ENCODE measurements at regions not wholly inside any gene's neighbourhood (a gene's known extent, or its start where the extent isn't known, plus 50 kb on each side); places are given as distances from the start of the nearest gene placed in this dataset.

- no peak for DNase-seq
- H3K9me3 ChIP-seq = no peaks in the 10 kb centered on the region
- H3K27ac ChIP-seq = no peak overlapping the region
- WGBS (ENCODE audit: insufficient coverage, low coverage, low lambda C conversion rate, missing lambda C conversion rate) = 93% methylated on average over 3 of the region's 6 CpGs
- peaks cover 0 to 4% (median 0%) of the 10 kb centered on the region in 4 donors for H3K4me1 ChIP-seq
- no peaks in the 10 kb centered on the region for H3K27me3 ChIP-seq
- no peak overlapping the region for H3K4me3 ChIP-seq
- no peaks in the 10 kb centered on the region for H3K36me3 ChIP-seq
- no peak for ATAC-seq
- intact Hi-C loops (cut with DNase I) = no loop called here
- no peak for TF ChIP-seq POLR2A (IDR thresholded peaks at IDR 0.05)
- TF ChIP-seq, protein P1, sequence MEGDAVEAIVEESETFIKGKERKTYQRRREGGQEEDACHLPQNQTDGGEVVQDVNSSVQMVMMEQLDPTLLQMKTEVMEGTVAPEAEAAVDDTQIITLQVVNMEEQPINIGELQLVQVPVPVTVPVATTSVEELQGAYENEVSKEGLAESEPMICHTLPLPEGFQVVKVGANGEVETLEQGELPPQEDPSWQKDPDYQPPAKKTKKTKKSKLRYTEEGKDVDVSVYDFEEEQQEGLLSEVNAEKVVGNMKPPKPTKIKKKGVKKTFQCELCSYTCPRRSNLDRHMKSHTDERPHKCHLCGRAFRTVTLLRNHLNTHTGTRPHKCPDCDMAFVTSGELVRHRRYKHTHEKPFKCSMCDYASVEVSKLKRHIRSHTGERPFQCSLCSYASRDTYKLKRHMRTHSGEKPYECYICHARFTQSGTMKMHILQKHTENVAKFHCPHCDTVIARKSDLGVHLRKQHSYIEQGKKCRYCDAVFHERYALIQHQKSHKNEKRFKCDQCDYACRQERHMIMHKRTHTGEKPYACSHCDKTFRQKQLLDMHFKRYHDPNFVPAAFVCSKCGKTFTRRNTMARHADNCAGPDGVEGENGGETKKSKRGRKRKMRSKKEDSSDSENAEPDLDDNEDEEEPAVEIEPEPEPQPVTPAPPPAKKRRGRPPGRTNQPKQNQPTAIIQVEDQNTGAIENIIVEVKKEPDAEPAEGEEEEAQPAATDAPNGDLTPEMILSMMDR (IDR thresholded peaks at IDR 0.05) = no peak
These were observed 123.7 kb downstream of the SPRY1 start for GRCh38 chr4:123520325-123520724.

- DNase-seq (no peak), ATAC-seq (no peak)
- Histone ChIP-seq H3K27ac (no peak overlapping the region), H3K36me3 (no peaks in the 10 kb centered on the region), H3K9me3 (no peaks in the 10 kb centered on the region), H3K4me3 (no peak overlapping the region), H3K4me1 (peaks cover 0 to 5% (median 0%) of the 10 kb centered on the region in 4 donors), H3K27me3 (no peaks in the 10 kb centered on the region)
- 67% methylated on average over 3 of the region's 3 CpGs for WGBS (ENCODE audit: insufficient coverage, low coverage, low lambda C conversion rate, missing lambda C conversion rate)
- TF ChIP-seq, protein P1 (IDR thresholded peaks at IDR 0.05) = no peak
- TF ChIP-seq POLR2A (IDR thresholded peaks at IDR 0.05) = no peak
- intact Hi-C loops (cut with DNase I) = no loop called here
These were observed 125.5 kb downstream of the SPRY1 start for GRCh38 chr4:123522081-123522480.

DNA sequence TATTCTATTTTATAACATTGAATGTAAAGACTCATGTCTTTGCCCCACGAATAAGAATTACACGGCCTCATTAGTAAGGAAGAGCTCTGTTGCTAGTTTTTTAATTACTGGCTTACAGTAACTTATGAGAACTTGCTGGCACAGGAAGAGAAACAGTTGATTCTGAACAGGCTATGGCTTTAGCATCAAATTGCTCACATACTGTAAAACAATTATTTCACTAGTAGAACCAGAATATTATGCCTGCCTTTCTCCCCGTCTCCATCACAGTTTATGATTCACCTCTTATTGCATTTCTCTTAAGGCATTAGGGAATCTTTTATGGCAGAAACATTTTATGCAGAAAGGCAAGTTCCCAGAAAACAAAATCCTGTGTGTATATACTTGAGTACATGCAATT lies 126.1 kb downstream of the SPRY1 start:
- H3K4me1 ChIP-seq = peaks cover 0 to 5% (median 0%) of the 10 kb centered on the region in 4 donors
- H3K27ac ChIP-seq = no peak overlapping the region
- ATAC-seq (no peak), DNase-seq (no peak)
- WGBS (ENCODE audit: insufficient coverage, low coverage, low lambda C conversion rate, missing lambda C conversion rate) = 90% methylated on average over 3 of the region's 3 CpGs
- no peaks in the 10 kb centered on the region for H3K27me3 ChIP-seq
- H3K4me3 ChIP-seq = no peak overlapping the region
- H3K9me3 ChIP-seq = no peaks in the 10 kb centered on the region
- intact Hi-C loops (cut with DNase I) = no loop called here
- TF ChIP-seq POLR2A (IDR thresholded peaks at IDR 0.05) = no peak
- TF ChIP-seq, protein P1 (IDR thresholded peaks at IDR 0.05) = no peak
- no peaks in the 10 kb centered on the region for H3K36me3 ChIP-seq

DNA sequence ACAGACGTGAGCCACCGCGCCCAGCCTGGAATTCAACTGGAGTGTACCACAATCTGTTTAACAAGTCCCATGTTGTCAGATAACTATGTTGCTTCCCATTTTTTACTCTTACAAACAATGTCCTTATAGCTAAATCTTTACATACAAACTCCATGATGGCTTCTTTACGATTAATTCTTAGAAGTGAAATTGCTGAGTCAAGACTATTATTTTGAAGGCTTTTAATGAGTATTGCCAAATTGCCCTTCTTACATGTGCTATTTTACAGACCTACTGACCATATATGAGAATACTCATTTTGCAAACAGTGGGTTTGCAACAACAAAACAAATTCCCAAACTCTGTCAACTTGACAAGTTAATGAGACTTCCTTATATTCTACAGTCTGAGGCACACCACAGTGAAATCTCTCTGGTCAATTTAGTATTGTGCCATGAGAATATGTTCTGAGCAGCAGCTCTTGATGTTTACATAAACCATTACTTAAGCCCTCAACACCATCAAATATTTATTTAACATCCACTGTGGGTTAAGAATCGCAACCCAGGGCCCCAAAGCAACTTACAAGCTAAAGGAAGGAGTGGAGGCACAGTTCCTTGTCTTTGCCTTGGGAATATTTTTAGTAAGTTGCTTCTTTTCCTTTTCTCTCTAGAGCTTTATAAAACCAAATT lies 128.5 kb downstream of the SPRY1 start:
- Histone ChIP-seq H3K36me3 (no peaks in the 10 kb centered on the region), H3K4me3 (no peak overlapping the region), H3K27ac (no peak overlapping the region), H3K9me3 (no peaks in the 10 kb centered on the region), H3K27me3 (no peaks in the 10 kb centered on the region), H3K4me1 (peaks cover 0 to 5% (median 0%) of the 10 kb centered on the region in 4 donors)
- ATAC-seq = peak in 3 of 4 donors; percentile 19 to 50 (median 37)
- intact Hi-C loops (cut with DNase I) = no loop called here
- DNase-seq = no peak
- TF ChIP-seq POLR2A (IDR thresholded peaks at IDR 0.05) = no peak
- 81% methylated on average over 5 of the region's 5 CpGs for WGBS (ENCODE audit: insufficient coverage, low coverage, low lambda C conversion rate, missing lambda C conversion rate)

DNA sequence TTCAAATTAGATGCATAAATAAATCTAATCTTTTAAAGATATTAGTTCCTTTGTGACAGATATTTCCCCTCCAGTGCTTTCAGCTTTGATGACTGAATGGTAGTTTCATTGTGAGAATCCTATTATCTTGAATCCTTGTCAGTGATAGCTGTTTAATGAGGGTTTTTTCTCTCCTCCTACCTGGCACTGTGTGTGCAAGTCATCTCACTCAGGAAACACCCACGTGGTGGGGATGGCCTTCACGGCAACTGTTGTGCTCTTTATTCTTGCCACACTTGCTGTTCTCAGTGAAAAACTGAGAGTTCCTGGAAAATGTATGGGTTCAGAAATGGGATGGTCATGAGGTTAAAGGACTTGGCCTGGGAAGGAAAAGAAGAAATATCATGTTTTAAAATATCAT lies 129.9 kb downstream of the SPRY1 start:
- intact Hi-C loops (cut with DNase I) = no loop called here
- H3K9me3 ChIP-seq = no peaks in the 10 kb centered on the region
- DNase-seq = no peak
- WGBS (ENCODE audit: insufficient coverage, low coverage, low lambda C conversion rate, missing lambda C conversion rate) = 56% methylated on average over 2 of the region's 2 CpGs
- H3K4me3 ChIP-seq = no peak overlapping the region
- H3K27me3 ChIP-seq = no peaks in the 10 kb centered on the region
- no peak overlapping the region for H3K27ac ChIP-seq
- ATAC-seq = no peak
- no peaks in the 10 kb centered on the region for H3K36me3 ChIP-seq
- no peak for TF ChIP-seq POLR2A (IDR thresholded peaks at IDR 0.05)
- TF ChIP-seq, protein P1 (IDR thresholded peaks at IDR 0.05) = no peak
- peaks cover 0 to 5% (median 0%) of the 10 kb centered on the region in 4 donors for H3K4me1 ChIP-seq
